HEK293 (cell line): ENCODE measurements at regions not wholly inside any gene's neighbourhood (a gene's known extent, or its start where the extent isn't known, plus 50 kb on each side); places are given as distances from the start of the nearest gene placed in this dataset.

ENCODE experiments used
- GLI2 ChIP-seq: fragments of 450-650 bp; formaldehyde crosslinking; IDR thresholded peaks from 2 replicates; pipeline ENCODE4; 2017; ENCODE audit warnings: missing biosample characterization, missing genetic modification characterization, low read depth, borderline replicate concordance
- PATZ1 ChIP-seq: fragments of 450-650 bp; formaldehyde crosslinking; IDR thresholded peaks from 2 replicates; pipeline ENCODE4 v1.5.1; 2016; ENCODE audit warnings: missing biosample characterization, missing genetic modification characterization
- PRDM2 ChIP-seq: fragments of 450-650 bp; formaldehyde crosslinking; IDR thresholded peaks from 2 replicates; pipeline ENCODE4 v1.5.1; 2016; ENCODE audit warnings: missing biosample characterization, missing genetic modification characterization, borderline replicate concordance
- REST ChIP-seq: fragments of 450-650 bp; formaldehyde crosslinking; IDR thresholded peaks from 2 replicates; pipeline ENCODE4 v1.5.1; 2016; ENCODE audit warnings: missing biosample characterization, missing genetic modification characterization
- ZNF174 ChIP-seq: fragments of 450-650 bp; formaldehyde crosslinking; IDR thresholded peaks from 2 replicates; pipeline ENCODE4 v1.5.0; 2017; ENCODE audit warnings: missing biosample characterization, mild to moderate bottlenecking, missing genetic modification characterization
- ZNF518A ChIP-seq: fragments of 450-650 bp; formaldehyde crosslinking; conservative IDR thresholded peaks from 2 replicates; pipeline ENCODE4 v1.5.1; 2016; ENCODE audit warnings: low read depth, missing biosample characterization, missing genetic modification characterization
- TF ChIP-seq, protein P1 (sequence below): fragments of 450-650 bp; formaldehyde crosslinking; IDR thresholded peaks from 2 replicates; pipeline ENCODE4 v1.5.1; 2017; ENCODE audit warnings: missing biosample characterization, missing genetic modification characterization

DNA sequence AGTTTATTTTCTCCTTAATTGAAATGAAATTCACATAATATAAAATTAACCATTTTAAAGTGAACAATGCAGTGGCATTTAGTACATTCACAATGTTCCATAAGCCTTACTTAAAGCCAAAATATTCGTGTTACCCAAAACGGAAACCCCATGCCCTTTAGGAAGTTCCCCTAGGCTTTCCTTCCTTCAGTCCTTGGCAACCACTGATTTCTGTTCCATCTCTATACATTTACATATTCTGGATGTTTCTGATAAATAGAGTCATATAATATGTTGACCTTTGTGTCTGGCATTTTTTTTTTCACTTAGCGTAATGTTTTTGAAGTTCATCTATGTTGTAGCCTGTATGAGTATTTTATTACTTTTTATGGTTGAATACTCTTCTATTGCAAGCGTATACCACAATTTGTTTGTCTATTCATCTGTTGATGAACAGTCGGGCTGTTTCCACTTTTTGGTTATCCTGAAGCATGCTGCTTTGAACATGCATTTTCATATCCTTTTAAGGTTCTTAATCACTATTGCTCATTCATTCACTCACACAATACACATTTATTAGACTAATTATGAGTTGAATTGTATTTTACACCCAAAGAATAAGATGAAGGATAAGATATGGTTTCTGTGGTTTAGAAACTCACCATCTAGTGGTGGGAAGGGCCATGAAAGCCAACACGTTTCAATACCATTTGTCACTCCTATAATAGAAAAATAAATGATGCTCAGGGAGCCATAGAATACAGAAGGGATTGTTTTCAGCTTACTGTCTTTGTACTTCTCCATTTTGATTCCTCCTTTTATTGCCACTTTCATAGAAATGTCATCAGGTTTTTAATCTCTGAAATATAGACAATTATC, 408.2 kb upstream of the CBLB start:
- TF ChIP-seq GLI2 (tag by site-specific recombination) (no peak), PATZ1 (tag by site-specific recombination) (no peak), PRDM2 (tag by site-specific recombination) (no peak), ZNF518A (no peak), ZNF174 (tag by site-specific recombination) (no peak), REST (tag by site-specific recombination) (no peak)
- TF ChIP-seq, protein P1, sequence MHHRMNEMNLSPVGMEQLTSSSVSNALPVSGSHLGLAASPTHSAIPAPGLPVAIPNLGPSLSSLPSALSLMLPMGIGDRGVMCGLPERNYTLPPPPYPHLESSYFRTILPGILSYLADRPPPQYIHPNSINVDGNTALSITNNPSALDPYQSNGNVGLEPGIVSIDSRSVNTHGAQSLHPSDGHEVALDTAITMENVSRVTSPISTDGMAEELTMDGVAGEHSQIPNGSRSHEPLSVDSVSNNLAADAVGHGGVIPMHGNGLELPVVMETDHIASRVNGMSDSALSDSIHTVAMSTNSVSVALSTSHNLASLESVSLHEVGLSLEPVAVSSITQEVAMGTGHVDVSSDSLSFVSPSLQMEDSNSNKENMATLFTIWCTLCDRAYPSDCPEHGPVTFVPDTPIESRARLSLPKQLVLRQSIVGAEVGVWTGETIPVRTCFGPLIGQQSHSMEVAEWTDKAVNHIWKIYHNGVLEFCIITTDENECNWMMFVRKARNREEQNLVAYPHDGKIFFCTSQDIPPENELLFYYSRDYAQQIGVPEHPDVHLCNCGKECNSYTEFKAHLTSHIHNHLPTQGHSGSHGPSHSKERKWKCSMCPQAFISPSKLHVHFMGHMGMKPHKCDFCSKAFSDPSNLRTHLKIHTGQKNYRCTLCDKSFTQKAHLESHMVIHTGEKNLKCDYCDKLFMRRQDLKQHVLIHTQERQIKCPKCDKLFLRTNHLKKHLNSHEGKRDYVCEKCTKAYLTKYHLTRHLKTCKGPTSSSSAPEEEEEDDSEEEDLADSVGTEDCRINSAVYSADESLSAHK (tag by site-specific recombination) = no peak
